Erythroblast (primary cell): ENCODE measurements at regions not wholly inside any gene's neighbourhood (a gene's known extent, or its start where the extent isn't known, plus 50 kb on each side); places are given as distances from the start of the nearest gene placed in this dataset.

Source experiments
- GATA1 ChIP-seq: IDR thresholded peaks from 2 replicates; pipeline ENCODE4 v1.6.1; 2011; ENCODE audit warnings: low read depth, mild to moderate bottlenecking, control low read depth, low read length, moderate library complexity
- POLR2A ChIP-seq: IDR thresholded peaks from 2 replicates; pipeline ENCODE4 v1.6.1; 2011; ENCODE audit warnings: mild to moderate bottlenecking, low read length

DNA sequence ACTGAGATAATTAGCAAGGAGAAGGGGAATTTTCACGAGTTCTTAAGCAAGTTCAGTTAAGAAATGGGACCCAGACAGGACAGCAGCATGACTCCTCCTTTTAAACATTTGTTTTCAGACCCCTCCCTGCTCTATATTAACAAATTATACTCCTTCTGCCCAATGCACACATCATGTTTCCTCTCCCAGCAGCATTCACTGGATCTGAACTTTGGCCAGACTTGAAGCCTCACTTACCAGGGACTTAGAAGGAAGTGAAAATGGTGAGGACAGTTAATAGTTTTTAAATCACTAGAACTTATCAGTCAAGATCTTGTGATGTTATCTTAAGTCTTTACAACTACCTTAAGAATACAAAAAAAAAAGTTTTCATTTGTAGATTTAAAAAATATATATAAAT is 1174.7 kb upstream of the MAP3K7 start:
- TF ChIP-seq POLR2A (no peak), GATA1 (no peak)
